Caco-2 (cell line): ENCODE measurements at regions not wholly inside any gene's neighbourhood (a gene's known extent, or its start where the extent isn't known, plus 50 kb on each side); places are given as distances from the start of the nearest gene placed in this dataset.
"Not testable (repeated sequence)": the region's sequence is repeated elsewhere in the genome, so short reads cannot be mapped to it uniquely, and the experiment has no call there.

Experiments
- BruUV-seq: library from RNA; stranded (reverse); fragments of 400-500 nt; replicated peaks from 2 replicates; lab custom pipeline; 2021; lab: Mats Ljungman, UMichigan
- CTCF ChIA-PET: fragments of 300-600 bp; sonication (Branson Sonifier 250); formaldehyde crosslinking; loops from one replicate; lab custom pipeline; 2022; ENCODE audit warnings: antibody characterized with exemption; lab: Charles Lee
- POLR2A ChIA-PET: fragments of 300-600 bp; sonication (Branson Sonifier 250); formaldehyde crosslinking; loops from one replicate; lab custom pipeline; 2022; ENCODE audit warnings: antibody characterized with exemption; lab: Charles Lee
- DNase-seq, 2 experiments: peaks; one replicate each; pipeline versions ENCODE4 v3.0.0 to v3.0.0-alpha.2; 2020 to 2022
- H3K27me3 ChIP-seq: replicated peaks from 2 replicates; pipeline ENCODE4 v1.6.0; 2011; ENCODE audit warnings: low read length; ENCODE audit not compliant: control insufficient read depth, insufficient read depth
- H3K36me3 ChIP-seq: 2 replicates; pipeline ENCODE4 v1.5.1; 2011; ENCODE audit warnings: low read length; ENCODE audit not compliant: control insufficient read depth, insufficient read depth
- H3K4me1 ChIP-seq: fragments of 250-450 bp; sonication (Bioruptor Pico); 2 replicates; pipeline ENCODE4 v1.5.1; 2020; ENCODE audit warnings: mild to moderate bottlenecking
- H3K4me3 ChIP-seq: 2 replicates; pipeline ENCODE4 v1.5.1; 2011; ENCODE audit warnings: low read depth, mild to moderate bottlenecking, control low read depth, low read length
- H3K9me3 ChIP-seq: fragments of 250-450 bp; sonication (Bioruptor Pico); 2 replicates; pipeline ENCODE4 v1.5.1; 2020; ENCODE audit warnings: mild to moderate bottlenecking, moderate library complexity
- H3K27ac Mint-ChIP-seq: one replicate; pipeline ENCODE4 v1.8.0; 2022; ENCODE audit warnings: mixed read lengths; ENCODE audit not compliant: unreplicated experiment
- H3K27me3 Mint-ChIP-seq: one replicate; pipeline ENCODE4 v1.8.0; 2022; ENCODE audit warnings: mixed read lengths; ENCODE audit not compliant: insufficient read depth, unreplicated experiment
- H3K36me3 Mint-ChIP-seq: one replicate; pipeline ENCODE4 v1.8.0; 2022; ENCODE audit warnings: mild to moderate bottlenecking, mixed read lengths; ENCODE audit not compliant: insufficient read depth, unreplicated experiment
- H3K4me1 Mint-ChIP-seq: one replicate; pipeline ENCODE4 v1.8.0; 2022; ENCODE audit warnings: low read depth, mixed read lengths; ENCODE audit not compliant: unreplicated experiment
- H3K4me3 Mint-ChIP-seq: one replicate; pipeline ENCODE4 v1.8.0; 2022; ENCODE audit warnings: mild to moderate bottlenecking, moderate library complexity, mixed read lengths; ENCODE audit not compliant: unreplicated experiment
- H3K9me3 Mint-ChIP-seq: one replicate; pipeline ENCODE4 v1.8.0; 2022; ENCODE audit warnings: mixed read lengths; ENCODE audit not compliant: unreplicated experiment
- CTCF ChIP-seq, 2 experiments: fragments of 200-600 bp in 1 of 2; IDR thresholded peaks; 1 replicate in 1 of 2; 2 replicates in 1 of 2; pipeline versions ENCODE4 v1.5.1 to v1.8.0; 2011 to 2022; ENCODE audit warnings: antibody characterized with exemption in 1 of 2, control low read depth in 1 of 2, inconsistent platforms in 1 of 2, low read depth in 1 of 2, low read length in 1 of 2, mild to moderate bottlenecking in 1 of 2, moderate library complexity in 1 of 2; ENCODE audit not compliant: insufficient read depth in 1 of 2, severe bottlenecking in 1 of 2, unreplicated experiment in 1 of 2
- intact Hi-C: fragments of 100-400 bp; cut with micrococcal nuclease; formaldehyde crosslinking; loops from one replicate; pipeline ENCODE4 v1.10.0; 2022; ENCODE audit not compliant: unreplicated experiment

- ChIA-PET CTCF (interaction anchor here (0.7 kb wide), 1 partner anchor 492 kb away, joined by 8 read pairs; no protein-coding TSS in a partner anchor), POLR2A (no interaction called here)
- Mint-ChIP-seq H3K4me1 (no peaks in the 10 kb centered on the region), H3K36me3 (no peaks in the 10 kb centered on the region), H3K27me3 (peaks cover 6% of the 10 kb centered on the region), H3K4me3 (no peak overlapping the region), H3K27ac (no peak overlapping the region), H3K9me3 (no peaks in the 10 kb centered on the region)
- no peak for DNase-seq
- no TSS peak for BruUV-seq
- Histone ChIP-seq H3K36me3 (no peaks in the 10 kb centered on the region), H3K27me3 (no peaks in the 10 kb centered on the region), H3K9me3 (no peaks in the 10 kb centered on the region), H3K4me3 (no peak overlapping the region), H3K4me1 (no peaks in the 10 kb centered on the region)
- intact Hi-C loops = no loop called here
- no peak for TF ChIP-seq CTCF (IDR thresholded peaks at IDR 0.05; ENCODE audit: insufficient read depth in 1 of 2, low read depth in 1 of 2, low read length in 1 of 2, severe bottlenecking in 1 of 2, unreplicated experiment in 1 of 2)
Observed at GRCh38 chr12:131438881-131439280, 272.0 kb upstream of the SFSWAP start.

- H3K4me3 ChIP-seq, POLR2A ChIA-PET, DNase-seq, H3K27me3 Mint-ChIP-seq, H3K27me3 ChIP-seq, H3K4me1 ChIP-seq, H3K4me3 Mint-ChIP-seq, CTCF ChIA-PET, H3K36me3 Mint-ChIP-seq, H3K9me3 Mint-ChIP-seq, H3K4me1 Mint-ChIP-seq, H3K9me3 ChIP-seq, H3K27ac Mint-ChIP-seq, BruUV-seq, H3K36me3 ChIP-seq, intact Hi-C loops: not testable (repeated sequence)
Observed at GRCh38 chr12:131439752-131440151, 271.1 kb upstream of the SFSWAP start.

- DNase-seq, H3K4me3 Mint-ChIP-seq, H3K9me3 Mint-ChIP-seq, POLR2A ChIA-PET, H3K27me3 ChIP-seq, BruUV-seq, H3K36me3 Mint-ChIP-seq, intact Hi-C loops, CTCF ChIA-PET, H3K27ac Mint-ChIP-seq, H3K36me3 ChIP-seq, H3K4me1 Mint-ChIP-seq, H3K9me3 ChIP-seq, H3K4me3 ChIP-seq, H3K4me1 ChIP-seq, H3K27me3 Mint-ChIP-seq: not testable (repeated sequence)
Observed at GRCh38 chr12:131440209-131441059, 270.5 kb upstream of the SFSWAP start.

GRCh38 chr12:131441060-131441396 is 269.9 kb upstream of the SFSWAP start:
- CTCF ChIA-PET = no interaction called here
- Histone ChIP-seq H3K4me1 (no peaks in the 10 kb centered on the region), H3K4me3 (no peak overlapping the region), H3K27me3 (no peaks in the 10 kb centered on the region), H3K36me3 (no peaks in the 10 kb centered on the region), H3K9me3 (no peaks in the 10 kb centered on the region)
- no peak overlapping the region for H3K27ac Mint-ChIP-seq
- no peaks in the 10 kb centered on the region for H3K36me3 Mint-ChIP-seq
- H3K27me3 Mint-ChIP-seq = peaks cover 10% of the 10 kb centered on the region
- intact Hi-C loops = no loop called here
- no peaks in the 10 kb centered on the region for H3K4me1 Mint-ChIP-seq
- no peak overlapping the region for H3K4me3 Mint-ChIP-seq
- no TSS peak for BruUV-seq
- no peaks in the 10 kb centered on the region for H3K9me3 Mint-ChIP-seq
- POLR2A ChIA-PET = no interaction called here
- no peak for DNase-seq
- no peak for TF ChIP-seq CTCF (IDR thresholded peaks at IDR 0.05; ENCODE audit: insufficient read depth in 1 of 2, low read depth in 1 of 2, low read length in 1 of 2, severe bottlenecking in 1 of 2, unreplicated experiment in 1 of 2)
